ENCODE measurements at regions not wholly inside any gene's neighbourhood (a gene's known extent, or its start where the extent isn't known, plus 50 kb on each side); places are given as distances from the start of the nearest gene placed in this dataset.

DNA sequence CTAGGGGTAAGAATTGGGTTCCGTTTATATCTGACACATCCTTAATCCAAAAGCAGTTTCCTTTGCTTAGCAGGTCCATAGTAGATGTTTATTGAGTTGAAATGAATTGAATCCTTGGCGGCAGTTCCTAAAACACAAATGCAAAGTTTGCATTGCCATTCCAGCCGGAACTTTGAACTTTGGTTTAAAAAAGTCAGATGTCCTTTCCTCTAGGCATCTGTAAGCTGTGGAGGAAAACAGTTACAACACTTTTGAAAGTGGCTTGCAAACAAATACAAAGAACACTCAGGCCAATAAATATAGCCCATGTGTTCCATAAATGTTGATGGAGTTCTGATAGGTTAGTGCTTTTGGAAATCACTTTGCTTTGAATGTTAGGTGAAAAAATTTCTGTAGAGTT, 374.7 kb upstream of the RARB start:
- no peak overlapping the region for H2BK5ac ChIP-seq (ENCODE audit: low read depth, low read length, poor library complexity, severe bottlenecking)
- no peaks in the 10 kb centered on the region for H3K79me1 ChIP-seq (ENCODE audit: low read depth in 1 of 2, low read length in 2 of 2)
- H2BK15ac ChIP-seq (ENCODE audit: low read depth, low read length): no peak overlapping the region
- H3K14ac ChIP-seq (replicated peaks; ENCODE audit: low read depth, low read length): no peak overlapping the region
- no peaks in the 10 kb centered on the region for H3K4me1 ChIP-seq (ENCODE audit: control insufficient read depth, insufficient read depth, low read length)
- 40% methylated on average over 1 of the region's 3 CpGs; no CpG with 5 or more reads in 1 of the 2 experiments for WGBS, 2 experiments (ENCODE audit: extremely low coverage in 2 of 2, insufficient read length in 1 of 2)
- no peak overlapping the region for H3K18ac ChIP-seq (ENCODE audit: low read depth, low read length)
- ATAC-seq (ENCODE audit: low read depth): no peak
- no peaks in the 10 kb centered on the region for H3K27me3 ChIP-seq (ENCODE audit: control insufficient read depth, insufficient read depth, low read length)
- dilution Hi-C loops (cut with HindIII; ENCODE audit: low sequenced_read_pairs, unreplicated experiment) (no loop called here), intact Hi-C loops (cut with micrococcal nuclease) (no loop called here), in situ Hi-C loops (cut with MboI; ENCODE audit: low sequenced_read_pairs) (no loop called here)
- H2AK5ac ChIP-seq (ENCODE audit: low read depth, low read length): no peak overlapping the region
- no peaks in the 10 kb centered on the region for H3K9me1 ChIP-seq (ENCODE audit: insufficient read depth, low read length)
- H3K56ac ChIP-seq (ENCODE audit: extremely low read depth, insufficient read depth, low read length): no peak overlapping the region
- H3K27ac ChIP-seq (ENCODE audit: insufficient read depth, low read length): no peak overlapping the region
- no peak overlapping the region for H4K91ac ChIP-seq (ENCODE audit: insufficient read depth, low read depth, low read length)
- TF ChIP-seq RCOR1 (IDR thresholded peaks at IDR 0.05; ENCODE audit: insufficient replicate concordance, low read length): no peak
- H3K36me3 ChIP-seq (ENCODE audit: control insufficient read depth, insufficient read depth, low read length): no peaks in the 10 kb centered on the region
- ChIA-PET CTCF (no interaction called here), POLR2A (ENCODE audit: unreplicated experiment) (no interaction called here)
- H3K9ac ChIP-seq (ENCODE audit: low read depth, low read length): no peak overlapping the region
- no peak for DNase-seq
- no peak overlapping the region for H2AFZ ChIP-seq (replicated peaks; ENCODE audit: low read length, poor library complexity)
- H4K5ac ChIP-seq (ENCODE audit: low read depth, low read length): no peak overlapping the region
- H3K4ac ChIP-seq (ENCODE audit: low read depth, low read length): no peak overlapping the region
- H2BK120ac ChIP-seq (ENCODE audit: low read depth, low read length): no peak overlapping the region
- no peak overlapping the region for H4K8ac ChIP-seq (ENCODE audit: low read depth in 2 of 2, low read length in 2 of 2)
- H3K9me3 ChIP-seq (ENCODE audit: control insufficient read depth, insufficient read depth, low read length): peaks cover 5% of the 10 kb centered on the region; the same call in 1 of the 2 replicates
- H3K23ac ChIP-seq (ENCODE audit: low read depth, low read length): no peak overlapping the region
- H4K20me1 ChIP-seq (ENCODE audit: insufficient read depth, low read length): no peaks in the 10 kb centered on the region
- BruUV-seq (replicated peaks): no TSS peak
- H2AK9ac ChIP-seq (replicated peaks; ENCODE audit: low read depth, low read length, poor library complexity): no peak overlapping the region
- H3K4me2 ChIP-seq (ENCODE audit: low read depth, low read length): no peak overlapping the region
- no peak overlapping the region for H3K4me3 ChIP-seq (ENCODE audit: insufficient read depth, low read depth, low read length)
- H2BK20ac ChIP-seq (ENCODE audit: low read depth, low read length): no peak overlapping the region
